CD14-positive monocyte (primary cell): ENCODE measurements at regions not wholly inside any gene's neighbourhood (a gene's known extent, or its start where the extent isn't known, plus 50 kb on each side); places are given as distances from the start of the nearest gene placed in this dataset.

Source experiments
- DNase-seq, 3 donors: peaks; one replicate each; pipeline ENCODE4 v3.0.0-alpha.2; 2011 to 2022
- H2AFZ ChIP-seq: 2 replicates; pipeline ENCODE4 v1.6.0; 2012; ENCODE audit warnings: mild to moderate bottlenecking, low read depth, low read length, inconsistent platforms; ENCODE audit not compliant: insufficient read depth, poor library complexity, severe bottlenecking
- H3K27ac ChIP-seq, 2 donors: 1 replicate in 1 of 2; 2 replicates in 1 of 2; pipeline ENCODE4 v1.5.1; 2012 to 2013; ENCODE audit warnings: low read length in 2 of 2, control low read depth in 1 of 2, inconsistent platforms in 1 of 2, low read depth in 1 of 2, mild to moderate bottlenecking in 1 of 2
- H3K27me3 ChIP-seq, 2 donors: one replicate each; pipeline versions ENCODE4 v1.6.0 to v1.6.1; 2011 to 2013; ENCODE audit warnings: low read length in 2 of 2; ENCODE audit not compliant: control insufficient read depth in 2 of 2, insufficient read depth in 2 of 2
- H3K36me3 ChIP-seq, 2 donors: replicated peaks in 1 of 2; 1 replicate in 1 of 2; 2 replicates in 1 of 2; pipeline versions ENCODE4 v1.5.1 to v1.6.1; 2012 to 2013; ENCODE audit warnings: low read length in 2 of 2, control low read depth in 1 of 2, inconsistent platforms in 1 of 2, mild to moderate bottlenecking in 1 of 2; ENCODE audit not compliant: insufficient read depth in 2 of 2, control insufficient read depth in 1 of 2
- H3K4me1 ChIP-seq, 2 donors: 1 replicate in 1 of 2; 2 replicates in 1 of 2; pipeline versions ENCODE4 v1.5.1 to v1.6.1; 2012 to 2013; ENCODE audit warnings: low read length in 2 of 2, control low read depth in 1 of 2, inconsistent platforms in 1 of 2, mild to moderate bottlenecking in 1 of 2, moderate library complexity in 1 of 2; ENCODE audit not compliant: insufficient read depth in 2 of 2, control insufficient read depth in 1 of 2
- H3K4me2 ChIP-seq: replicated peaks from 2 replicates; pipeline ENCODE3; 2012; ENCODE audit warnings: low read length, moderate library complexity, mild to moderate bottlenecking; ENCODE audit not compliant: poor library complexity, severe bottlenecking; ENCODE audit errors: extremely low read depth
- H3K4me3 ChIP-seq, 3 experiments: fragments of 200-600 bp in 1 of 3; sonication (generic) in 1 of 3; replicated peaks in 1 of 3; 1 replicate in 2 of 3; 2 replicates in 1 of 3; pipeline ENCODE4 v1.5.1; 2011 to 2013; ENCODE audit warnings: low read length in 3 of 3, mild to moderate bottlenecking in 3 of 3, control low read depth in 2 of 3, low read depth in 2 of 3, inconsistent platforms in 1 of 3, moderate library complexity in 1 of 3
- H3K79me2 ChIP-seq: 2 replicates; pipeline ENCODE4 v1.6.0; 2012; ENCODE audit warnings: mild to moderate bottlenecking, control low read depth, inconsistent platforms, low read length, moderate library complexity; ENCODE audit not compliant: insufficient read depth
- H3K9ac ChIP-seq: 2 replicates; pipeline ENCODE4 v1.6.0; 2017; ENCODE audit warnings: low read length, mild to moderate bottlenecking; ENCODE audit not compliant: insufficient read depth, poor library complexity, severe bottlenecking
- H3K9me3 ChIP-seq, 2 donors: replicated peaks in 1 of 2; 1 replicate in 1 of 2; 2 replicates in 1 of 2; pipeline versions ENCODE4 v1.5.1 to v1.6.1; 2012 to 2013; ENCODE audit warnings: low read length in 2 of 2, control low read depth in 1 of 2; ENCODE audit not compliant: control insufficient read depth in 1 of 2, insufficient read depth in 1 of 2
- H4K20me1 ChIP-seq: 2 replicates; pipeline ENCODE4 v1.6.0; 2012; ENCODE audit warnings: mild to moderate bottlenecking, low read length, control low read depth, moderate library complexity; ENCODE audit not compliant: insufficient read depth
- H3K27ac Mint-ChIP-seq, 7 donors: one replicate each; pipeline ENCODE4 v1.8.0; 2020; ENCODE audit warnings: mild to moderate bottlenecking in 7 of 7, mixed read lengths in 7 of 7, moderate library complexity in 6 of 7, inconsistent platforms in 2 of 7
- H3K27me3 Mint-ChIP-seq, 3 donors: one replicate each; pipeline ENCODE4 v1.8.0; 2021 to 2022; ENCODE audit warnings: low read depth in 3 of 3, mild to moderate bottlenecking in 3 of 3, mixed read lengths in 3 of 3, moderate library complexity in 3 of 3, inconsistent platforms in 1 of 3
- H3K36me3 Mint-ChIP-seq, 2 donors: one replicate each; pipeline ENCODE4 v1.8.0; 2020; ENCODE audit warnings: mixed read lengths in 2 of 2, inconsistent platforms in 1 of 2, mild to moderate bottlenecking in 1 of 2
- H3K4me1 Mint-ChIP-seq: one replicate; pipeline ENCODE4 v1.8.0; 2020; ENCODE audit warnings: mild to moderate bottlenecking, mixed read lengths
- H3K4me3 Mint-ChIP-seq, 2 donors: one replicate each; pipeline ENCODE4 v1.8.0; 2020; ENCODE audit warnings: mild to moderate bottlenecking in 2 of 2, mixed read lengths in 2 of 2, moderate library complexity in 1 of 2
- H3K9me3 Mint-ChIP-seq, 7 donors: one replicate each; pipeline ENCODE4 v1.8.0; 2020 to 2022; ENCODE audit warnings: mixed read lengths in 7 of 7, mild to moderate bottlenecking in 6 of 7, moderate library complexity in 6 of 7, inconsistent platforms in 2 of 7
- CTCF ChIP-seq: fragments of 200-600 bp; IDR thresholded peaks from one replicate; pipeline ENCODE4 v1.8.0; 2022; ENCODE audit warnings: antibody characterized with exemption, mild to moderate bottlenecking
- WGBS: methylation state at CpG from one replicate; pipeline ENCODE4 v1.1.5; 2013; ENCODE audit warnings: missing lambda C conversion rate; ENCODE audit not compliant: insufficient coverage; 5-methylcytosine and 5-hydroxymethylcytosine counted together
- intact Hi-C, 2 donors: fragments of 100-400 bp; cut with micrococcal nuclease; formaldehyde crosslinking; loops; one replicate each; pipeline versions ENCODE4 v1.15.0 to v1.15.1; 2023

GRCh38 chrX:25558137-25558536, 542.4 kb upstream of the ARX start:
- H3K4me1 Mint-ChIP-seq = no peaks in the 10 kb centered on the region
- no peaks in the 10 kb centered on the region for H3K36me3 Mint-ChIP-seq

GRCh38 chrX:25561190-25561589, 545.4 kb upstream of the ARX start:
- no peaks in the 10 kb centered on the region for H3K36me3 ChIP-seq
- TF ChIP-seq CTCF = no peak
- no peak overlapping the region for H2AFZ ChIP-seq
- H3K27ac Mint-ChIP-seq = no peak overlapping the region
- no peaks in the 10 kb centered on the region for H3K9me3 ChIP-seq
- intact Hi-C loops = no loop called here
- H3K36me3 Mint-ChIP-seq = no peaks in the 10 kb centered on the region
- no peak overlapping the region for H3K27ac ChIP-seq
- no CpG with 5 or more reads among the region's 1 CpG for WGBS
- H4K20me1 ChIP-seq = no peaks in the 10 kb centered on the region
- no peak overlapping the region for H3K4me3 ChIP-seq
- DNase-seq = no peak
- H3K79me2 ChIP-seq = no peaks in the 10 kb centered on the region
- H3K27me3 ChIP-seq = no peaks in the 10 kb centered on the region
- no peak overlapping the region for H3K4me3 Mint-ChIP-seq
- peaks cover 1 to 2% (median 1%) of the 10 kb centered on the region in 3 donors for H3K27me3 Mint-ChIP-seq
- H3K4me1 Mint-ChIP-seq = no peaks in the 10 kb centered on the region
- H3K4me2 ChIP-seq = no peak overlapping the region
- peaks cover 0 to 12% (median 5%) of the 10 kb centered on the region in 7 donors for H3K9me3 Mint-ChIP-seq
- H3K4me1 ChIP-seq = no peaks in the 10 kb centered on the region
- no peak overlapping the region for H3K9ac ChIP-seq

More at GRCh38 chrX:25558137-25558536, 542.4 kb upstream of the ARX start:
- peaks cover 0 to 8% (median 2%) of the 10 kb centered on the region in 7 donors for H3K9me3 Mint-ChIP-seq
- no peak for DNase-seq
- Histone ChIP-seq H4K20me1 (no peaks in the 10 kb centered on the region), H3K4me2 (no peak overlapping the region), H3K36me3 (no peaks in the 10 kb centered on the region), H3K79me2 (no peaks in the 10 kb centered on the region), H3K27me3 (no peaks in the 10 kb centered on the region), H3K4me3 (no peak overlapping the region), H3K9ac (no peak overlapping the region), H3K27ac (no peak overlapping the region), H3K4me1 (no peaks in the 10 kb centered on the region), H2AFZ (no peak overlapping the region), H3K9me3 (no peaks in the 10 kb centered on the region)
- no peak overlapping the region for H3K4me3 Mint-ChIP-seq
- peaks cover 1% of the 10 kb centered on the region in 3 donors for H3K27me3 Mint-ChIP-seq
- H3K27ac Mint-ChIP-seq = no peak overlapping the region
- no peak for TF ChIP-seq CTCF
- intact Hi-C loops = no loop called here
- no CpG with 5 or more reads among the region's 2 CpGs for WGBS
